ENCODE measurements at regions not wholly inside any gene's neighbourhood (a gene's known extent, or its start where the extent isn't known, plus 50 kb on each side); places are given as distances from the start of the nearest gene placed in this dataset.
A peak's percentile ranks its signal among the peaks of the same experiment; 100 is the strongest.

GRCh38 chr2:67986258-67986657 lies 76.5 kb downstream of the C1D start:
- H3K4me2 ChIP-seq: no peak overlapping the region
- H3K27ac ChIP-seq: no peak overlapping the region
- POLR2A ChIA-PET: no interaction called here
- no peaks in the 10 kb centered on the region for H3K4me1 ChIP-seq
- DNase-seq (ENCODE audit: low read depth in 1 of 2, low spot score in 1 of 2): no peak
- TF ChIP-seq KDM5A (IDR thresholded peaks at IDR 0.05) (no peak), SMC3 (IDR thresholded peaks at IDR 0.05) (no peak), CEBPB (IDR thresholded peaks at IDR 0.05) (no peak), MAFK (IDR thresholded peaks at IDR 0.05; ENCODE audit: partially characterized antibody) (peak; percentile 72), NPAS2 (CRISPR knock-in tag; IDR thresholded peaks at IDR 0.05; ENCODE audit: borderline replicate concordance) (no peak)
- H3K4me3 ChIP-seq: no peak overlapping the region
- CTCF ChIA-PET: interaction anchor here (1.2 kb wide), 1 partner anchor 11 kb away, joined by 3 read pairs; no protein-coding TSS in a partner anchor
- no peak for FAIRE-seq
- no peak for ATAC-seq
- no peaks in the 10 kb centered on the region; the same call in 2 of the 3 replicates for H3K9me3 ChIP-seq
- 19% methylated on average over 2 of the region's 2 CpGs for WGBS (ENCODE audit: missing lambda C conversion rate)
